ENCODE measurements at regions not wholly inside any gene's neighbourhood (a gene's known extent, or its start where the extent isn't known, plus 50 kb on each side); places are given as distances from the start of the nearest gene placed in this dataset.

GRCh38 chr18:40651163-40651562 is 1303.9 kb upstream of the PIK3C3 start:
- H3K79me2 ChIP-seq (ENCODE audit: control insufficient read depth, insufficient read depth, low read length) = no peaks in the 10 kb centered on the region

GRCh38 chr18:40642692-40643229 is 1312.3 kb upstream of the PIK3C3 start:
- CTCF ChIA-PET = no interaction called here
- Histone ChIP-seq H3K4me1 (ENCODE audit: control insufficient read depth, insufficient read depth, low read length) (no peaks in the 10 kb centered on the region), H4K20me1 (ENCODE audit: control insufficient read depth, insufficient read depth) (no peaks in the 10 kb centered on the region), H3K27ac (ENCODE audit: control insufficient read depth, insufficient read depth) (no peak overlapping the region), H3K27me3 (replicated peaks in 1 of 2; ENCODE audit: control insufficient read depth in 2 of 2, insufficient read depth in 2 of 2, low read length in 1 of 2) (no peaks in the 10 kb centered on the region), H3K9me3 (replicated peaks; ENCODE audit: control insufficient read depth, insufficient read depth, low read length) (no peaks in the 10 kb centered on the region), H3K4me2 (ENCODE audit: control insufficient read depth, insufficient read depth) (no peak overlapping the region), H3K9ac (ENCODE audit: control insufficient read depth, insufficient read depth, low read length) (no peak overlapping the region), H3K36me3 (ENCODE audit: control insufficient read depth in 2 of 2, insufficient read depth in 2 of 2, low read length in 1 of 2) (no peaks in the 10 kb centered on the region), H3K79me2 (ENCODE audit: control insufficient read depth, insufficient read depth, low read length) (no peaks in the 10 kb centered on the region), H3K4me3 (no peak overlapping the region), H2AFZ (ENCODE audit: control insufficient read depth, low read depth, low read length) (no peak overlapping the region)
- no TSS peak for BruUV-seq (replicated peaks)
- in situ Hi-C loops (cut with MboI) = no loop called here
- POLR2A ChIA-PET = no interaction called here
- intact Hi-C loops (cut with micrococcal nuclease; ENCODE audit: unreplicated experiment) = no loop called here
- RAD21 ChIA-PET (ENCODE audit: unreplicated experiment) = no interaction called here
- SMC1A ChIA-PET (ENCODE audit: uncharacterized antibody, unreplicated experiment) = no interaction called here
- DNase-seq (ENCODE audit: low read depth, low spot score) (no peak), FAIRE-seq (no peak), ATAC-seq (no peak)
- 0% methylated on average over 4 of the region's 4 CpGs for WGBS (ENCODE audit: insufficient coverage, insufficient replicate concordance, low lambda C conversion rate, missing lambda C conversion rate)
- TF ChIP-seq SKIL (IDR thresholded peaks at IDR 0.05; ENCODE audit: low read depth, poor library complexity, severe bottlenecking) (no peak), GABPA (IDR thresholded peaks at IDR 0.05; ENCODE audit: low read depth) (no peak), CHD4 (IDR thresholded peaks at IDR 0.05) (no peak), EP300 (IDR thresholded peaks at IDR 0.05; ENCODE audit: borderline replicate concordance in 1 of 2, control insufficient read depth in 1 of 2, low read depth in 2 of 2, low read length in 2 of 2) (no peak)

More at GRCh38 chr18:40651163-40651562, 1303.9 kb upstream of the PIK3C3 start:
- H3K4me1 ChIP-seq (ENCODE audit: control insufficient read depth, insufficient read depth, low read length) = no peaks in the 10 kb centered on the region
- no peaks in the 10 kb centered on the region for H4K20me1 ChIP-seq (ENCODE audit: control insufficient read depth, insufficient read depth)
- 24% methylated on average over 3 of the region's 3 CpGs for WGBS (ENCODE audit: insufficient coverage, insufficient replicate concordance, low lambda C conversion rate, missing lambda C conversion rate)
- FAIRE-seq (no peak), ATAC-seq (no peak), DNase-seq (ENCODE audit: low read depth, low spot score) (no peak)
- H3K27ac ChIP-seq (ENCODE audit: control insufficient read depth, insufficient read depth) = no peak overlapping the region
- H3K36me3 ChIP-seq (ENCODE audit: control insufficient read depth in 2 of 2, insufficient read depth in 2 of 2, low read length in 1 of 2) = no peaks in the 10 kb centered on the region
- RAD21 ChIA-PET (ENCODE audit: unreplicated experiment) = no interaction called here
- H3K4me3 ChIP-seq = no peak overlapping the region
- H3K9ac ChIP-seq (ENCODE audit: control insufficient read depth, insufficient read depth, low read length) = no peak overlapping the region
- intact Hi-C loops (cut with micrococcal nuclease; ENCODE audit: unreplicated experiment) = no loop called here
- in situ Hi-C loops (cut with MboI) = no loop called here
- H3K4me2 ChIP-seq (ENCODE audit: control insufficient read depth, insufficient read depth) = no peak overlapping the region
- BruUV-seq (replicated peaks) = no TSS peak
- no peaks in the 10 kb centered on the region for H3K27me3 ChIP-seq (replicated peaks in 1 of 2; ENCODE audit: control insufficient read depth in 2 of 2, insufficient read depth in 2 of 2, low read length in 1 of 2)
- TF ChIP-seq IKZF1 (conservative IDR thresholded peaks at IDR 0.05) (no peak), MYC (IDR thresholded peaks at IDR 0.05; ENCODE audit: insufficient read depth, insufficient read length, insufficient replicate concordance, low read length, severe bottlenecking) (no peak), CBFB (IDR thresholded peaks at IDR 0.05; ENCODE audit: low read depth) (no peak), ZNF274 (IDR thresholded peaks at IDR 0.05; ENCODE audit: insufficient read depth, insufficient read length) (no peak), RFX5 (IDR thresholded peaks at IDR 0.05; ENCODE audit: low read depth, low read length) (no peak)
- no peaks in the 10 kb centered on the region for H3K9me3 ChIP-seq (replicated peaks; ENCODE audit: control insufficient read depth, insufficient read depth, low read length)
- SMC1A ChIA-PET (ENCODE audit: uncharacterized antibody, unreplicated experiment) = no interaction called here
- no peak overlapping the region for H2AFZ ChIP-seq (ENCODE audit: control insufficient read depth, low read depth, low read length)
- POLR2A ChIA-PET = no interaction called here
- CTCF ChIA-PET = no interaction called here

All from GM12878 (cell line).